GM12878 (cell line): ENCODE measurements at regions not wholly inside any gene's neighbourhood (a gene's known extent, or its start where the extent isn't known, plus 50 kb on each side); places are given as distances from the start of the nearest gene placed in this dataset.

Experiments
- CEBPB ChIP-seq, 2 experiments: fragments of 150-350 bp in 1 of 2; IDR thresholded peaks; 2 replicates each; pipeline ENCODE4 v1.6.1; 2012 to 2014; ENCODE audit warnings: low read depth in 2 of 2, low read length in 2 of 2, borderline replicate concordance in 1 of 2, inconsistent platforms in 1 of 2
- CREM ChIP-seq: IDR thresholded peaks from 2 replicates; pipeline ENCODE4 v1.6.1; 2014; ENCODE audit warnings: antibody characterized with exemption, low read depth
- CTCF ChIP-seq, 3 experiments: IDR thresholded peaks in 2 of 3; conservative IDR thresholded peaks in 1 of 3; 2 replicates each; pipeline ENCODE4 v1.5.1; 2011; ENCODE audit warnings: low read depth in 3 of 3, low read length in 3 of 3, mild to moderate bottlenecking in 3 of 3, control low read depth in 2 of 3, moderate library complexity in 2 of 3, inconsistent platforms in 1 of 3, mixed read lengths in 1 of 3; ENCODE audit not compliant: control insufficient read depth in 2 of 3, insufficient read depth in 1 of 3; ENCODE audit errors: extremely low read depth in 1 of 3
- E2F4 ChIP-seq: IDR thresholded peaks from 2 replicates; pipeline ENCODE4 v1.6.1; 2012; ENCODE audit warnings: low read depth, low read length, improper control_type of control experiment
- POLR2A ChIP-seq: IDR thresholded peaks from 2 replicates; pipeline ENCODE4 v1.6.1; 2011; ENCODE audit warnings: low read depth, mild to moderate bottlenecking, low read length
- POLR2AphosphoS5 ChIP-seq: IDR thresholded peaks from 2 replicates; pipeline ENCODE4 v1.6.1; 2011; ENCODE audit warnings: mild to moderate bottlenecking, low read length, inconsistent platforms
- USF2 ChIP-seq: IDR thresholded peaks from 2 replicates; pipeline ENCODE4 v1.6.1; 2011; ENCODE audit warnings: low read depth, low read length, improper control_type of control experiment, borderline replicate concordance

GRCh38 chr6:132931313-132931712 lies 116.9 kb downstream of the RPS12 start:
- TF ChIP-seq CTCF (IDR thresholded peaks at IDR 0.05 in 2 of 3, conservative IDR thresholded peaks at IDR 0.05 in 1 of 3; ENCODE audit: control insufficient read depth in 2 of 3, extremely low read depth in 1 of 3, insufficient read depth in 1 of 3, low read depth in 3 of 3, low read length in 3 of 3) (no peak), CREM (no peak), POLR2AphosphoS5 (no peak), CEBPB (IDR thresholded peaks at IDR 0.05; ENCODE audit: borderline replicate concordance in 1 of 2, low read depth in 2 of 2, low read length in 2 of 2) (no peak), POLR2A (no peak), USF2 (no peak), E2F4 (no peak)
